Upper lobe of left lung (tissue), 6 donors: ENCODE measurements at regions not wholly inside any gene's neighbourhood (a gene's known extent, or its start where the extent isn't known, plus 50 kb on each side); places are given as distances from the start of the nearest gene placed in this dataset.

ENCODE experiments used
- ATAC-seq, 2 donors: fragments of 200-7000 bp; cut with Tn5 transposase; one replicate each; pipeline ENCODE4 v1.9.1; 2022; ENCODE audit warnings: mild to moderate bottlenecking in 2 of 2, moderate library complexity in 2 of 2; ENCODE audit not compliant: low FRiP score in 2 of 2
- DNase-seq, 2 donors: peaks; one replicate each; pipeline ENCODE4 v3.0.0-alpha.2; 2019 to 2020
- H3K27ac ChIP-seq, 4 donors: fragments of 200-600 bp; sonication (generic); one replicate each; pipeline ENCODE4 v1.5.1; 2016 to 2019
- H3K27me3 ChIP-seq, 4 donors: fragments of 200-600 bp; sonication (generic); one replicate each; pipeline ENCODE4 v1.5.1; 2017 to 2019
- H3K36me3 ChIP-seq, 4 donors: fragments of 200-600 bp; sonication (generic); one replicate each; pipeline ENCODE4 v1.5.1; 2016 to 2019
- H3K4me1 ChIP-seq, 4 donors: fragments of 200-600 bp; sonication (generic); one replicate each; pipeline ENCODE4 v1.5.1; 2018 to 2019
- H3K4me3 ChIP-seq, 4 donors: fragments of 200-600 bp; sonication (generic); one replicate each; pipeline ENCODE4 v1.5.1; 2017 to 2019; ENCODE audit warnings: mild to moderate bottlenecking in 2 of 4, moderate library complexity in 1 of 4
- H3K9me3 ChIP-seq, 4 donors: fragments of 200-600 bp; sonication (generic); one replicate each; pipeline ENCODE4 v1.5.1; 2018 to 2019
- CTCF ChIP-seq, 6 experiments: fragments of 450-650 bp in 4 of 6; fragments of 200-600 bp in 2 of 6; sonication (generic) in 2 of 6; IDR thresholded peaks; one replicate each; pipeline ENCODE4 v1.5.1; 2016 to 2019; ENCODE audit warnings: antibody characterized with exemption in 6 of 6
- EP300 ChIP-seq, 4 donors: sonication (generic); formaldehyde crosslinking; IDR thresholded peaks; one replicate each; pipeline ENCODE4 v1.5.1; 2017; ENCODE audit warnings: antibody characterized with exemption in 4 of 4, control low read depth in 2 of 4
- POLR2A ChIP-seq, 4 donors: fragments of 450-650 bp; IDR thresholded peaks; one replicate each; pipeline ENCODE4 v1.5.1; 2016 to 2017; ENCODE audit warnings: antibody characterized with exemption in 4 of 4, mild to moderate bottlenecking in 2 of 4
- POLR2AphosphoS5 ChIP-seq, 2 donors: sonication (generic); formaldehyde crosslinking; IDR thresholded peaks; one replicate each; pipeline ENCODE4 v1.5.1; 2017; ENCODE audit warnings: antibody characterized with exemption in 2 of 2
- WGBS, 2 donors: methylation state at CpG; one replicate each; pipeline ENCODE4 v1.1.5; 2017 to 2018; 5-methylcytosine and 5-hydroxymethylcytosine counted together
- donor health status: DM: no; HTN: no; CAD: no; lungs with moderate emphysema.
- donor health status: DM: no; HTN: yes; CAD: no; lungs with severe emphysema.

- DNase-seq, result no peak
- 96 to 97% methylated on average over 1 of the region's 1 CpG for WGBS, 2 donors
- no peak overlapping the region for H3K27ac ChIP-seq
- TF ChIP-seq CTCF (IDR thresholded peaks at IDR 0.05) (no peak), POLR2A (IDR thresholded peaks at IDR 0.05) (no peak), POLR2AphosphoS5 (IDR thresholded peaks at IDR 0.05) (no peak), EP300 (IDR thresholded peaks at IDR 0.05) (no peak)
- no peaks in the 10 kb centered on the region for H3K27me3 ChIP-seq
- H3K9me3 ChIP-seq, result no peaks in the 10 kb centered on the region
- no peak for ATAC-seq
- no peak overlapping the region for H3K4me3 ChIP-seq
- H3K4me1 ChIP-seq, result no peaks in the 10 kb centered on the region
- no peaks in the 10 kb centered on the region for H3K36me3 ChIP-seq
These were observed 128.3 kb upstream of the MIR17HG start for GRCh38 chr13:91219201-91219600.

GRCh38 chr13:91220872-91221271 is 126.6 kb upstream of the MIR17HG start:
- Histone ChIP-seq H3K4me3 (no peak overlapping the region), H3K27me3 (no peaks in the 10 kb centered on the region), H3K9me3 (no peaks in the 10 kb centered on the region), H3K36me3 (no peaks in the 10 kb centered on the region), H3K4me1 (no peaks in the 10 kb centered on the region), H3K27ac (no peak overlapping the region)
- 67 to 83% methylated on average over 1 of the region's 1 CpG for WGBS, 2 donors
- TF ChIP-seq CTCF (IDR thresholded peaks at IDR 0.05) (no peak), POLR2AphosphoS5 (IDR thresholded peaks at IDR 0.05) (no peak), EP300 (IDR thresholded peaks at IDR 0.05) (no peak), POLR2A (IDR thresholded peaks at IDR 0.05) (no peak)
- no peak for ATAC-seq
- no peak for DNase-seq

DNA sequence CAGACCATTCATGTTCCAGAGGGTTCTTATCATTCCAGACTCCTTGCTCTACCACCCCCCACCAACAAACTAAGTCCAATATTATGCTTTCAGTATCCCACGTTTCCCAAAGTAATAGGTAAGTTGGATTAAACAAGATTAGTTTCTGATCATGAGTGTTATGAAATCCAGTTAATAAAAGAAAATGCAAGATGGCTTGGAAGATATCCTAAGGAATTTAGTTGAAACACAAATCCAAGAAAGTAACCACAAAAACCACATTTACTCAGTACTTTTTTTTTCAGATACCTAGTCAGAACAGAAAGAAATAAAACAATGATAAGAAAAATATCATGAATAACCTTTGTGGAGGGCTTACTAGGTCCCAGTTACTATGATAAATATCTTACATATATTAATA is 119.4 kb upstream of the MIR17HG start:
- Histone ChIP-seq H3K27ac (no peak overlapping the region), H3K4me3 (no peak overlapping the region), H3K9me3 (no peaks in the 10 kb centered on the region), H3K27me3 (no peaks in the 10 kb centered on the region), H3K4me1 (no peaks in the 10 kb centered on the region), H3K36me3 (no peaks in the 10 kb centered on the region)
- 64 to 73% methylated on average over 1 of the region's 1 CpG for WGBS, 2 donors
- no peak for DNase-seq
- no peak for TF ChIP-seq POLR2A (IDR thresholded peaks at IDR 0.05)
- TF ChIP-seq EP300 (IDR thresholded peaks at IDR 0.05), result no peak
- ATAC-seq, result no peak

DNA sequence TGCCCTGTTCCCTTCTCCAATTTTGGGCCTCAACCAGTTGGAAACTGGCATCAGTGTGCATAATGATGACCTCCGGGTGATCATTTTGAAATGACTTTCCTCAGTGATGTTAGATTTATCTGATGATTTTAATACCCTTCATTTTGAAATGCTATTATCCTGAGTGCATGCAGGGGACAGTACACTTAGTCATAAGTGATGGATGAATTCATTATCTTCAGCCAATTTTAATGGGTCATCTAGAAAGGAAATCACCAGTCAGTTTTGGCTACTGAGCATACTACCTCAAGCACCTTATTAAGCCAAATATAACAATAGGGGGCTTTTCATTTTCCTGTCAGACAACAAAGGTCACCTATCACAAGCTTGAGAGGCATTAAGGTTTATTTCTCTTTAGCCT is 118.5 kb upstream of the MIR17HG start:
- ATAC-seq (no peak), DNase-seq (no peak)
- H3K4me1 ChIP-seq, result no peaks in the 10 kb centered on the region
- H3K27me3 ChIP-seq, result no peaks in the 10 kb centered on the region
- H3K4me3 ChIP-seq, result no peak overlapping the region
- WGBS, 2 donors, result 71 to 86% methylated on average over 1 of the region's 1 CpG
- H3K36me3 ChIP-seq, result no peaks in the 10 kb centered on the region
- H3K27ac ChIP-seq, result no peak overlapping the region
- TF ChIP-seq POLR2AphosphoS5 (IDR thresholded peaks at IDR 0.05) (no peak), POLR2A (IDR thresholded peaks at IDR 0.05) (no peak), EP300 (IDR thresholded peaks at IDR 0.05) (no peak), CTCF (IDR thresholded peaks at IDR 0.05) (no peak)
- no peaks in the 10 kb centered on the region for H3K9me3 ChIP-seq

DNA sequence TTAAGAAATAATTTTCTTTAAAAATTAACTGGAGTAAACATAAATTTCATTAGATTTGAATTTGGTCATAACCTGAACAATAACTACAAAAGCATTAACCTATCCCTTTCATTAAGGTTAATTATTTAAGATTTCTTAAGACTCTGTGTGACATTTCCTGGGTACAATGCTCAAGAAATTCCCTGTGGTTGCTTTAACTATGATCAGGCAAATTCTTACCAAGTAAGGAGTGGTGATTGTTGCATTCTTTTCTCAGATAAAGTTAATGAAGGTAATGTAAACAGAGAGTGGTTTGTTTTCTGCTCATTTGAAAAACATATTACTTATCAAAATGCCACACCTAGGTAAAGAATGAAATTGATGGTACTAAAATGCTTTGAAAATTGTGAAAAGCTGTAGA is 114.8 kb upstream of the MIR17HG start:
- H3K27me3 ChIP-seq, result no peaks in the 10 kb centered on the region
- DNase-seq, result no peak
- no peak overlapping the region for H3K27ac ChIP-seq
- no peaks in the 10 kb centered on the region for H3K36me3 ChIP-seq
- ATAC-seq, result no peak
- no peaks in the 10 kb centered on the region for H3K4me1 ChIP-seq
- H3K4me3 ChIP-seq, result no peak overlapping the region
- TF ChIP-seq POLR2A (IDR thresholded peaks at IDR 0.05) (no peak), EP300 (IDR thresholded peaks at IDR 0.05) (no peak), POLR2AphosphoS5 (IDR thresholded peaks at IDR 0.05) (no peak), CTCF (IDR thresholded peaks at IDR 0.05) (no peak)
- H3K9me3 ChIP-seq, result no peaks in the 10 kb centered on the region
